B cell (primary cell): ENCODE measurements at regions not wholly inside any gene's neighbourhood (a gene's known extent, or its start where the extent isn't known, plus 50 kb on each side); places are given as distances from the start of the nearest gene placed in this dataset.

ENCODE experiments used
- ATAC-seq: fragments of 200-7000 bp; cut with Tn5 transposase; one replicate; pipeline ENCODE4 v1.10.0; 2021; ENCODE audit warnings: low read depth, mild to moderate bottlenecking, moderate number of reproducible peaks, moderate library complexity
- CTCF ChIA-PET: fragments of 350-600 bp; sonication (Branson Sonifier 250); formaldehyde crosslinking; loops from one replicate; lab custom pipeline; 2021; ENCODE audit warnings: antibody characterized with exemption, inconsistent platforms; lab: Charles Lee
- POLR2A ChIA-PET: fragments of 350-600 bp; sonication (Branson Sonifier 250); formaldehyde crosslinking; loops from one replicate; lab custom pipeline; 2021; ENCODE audit warnings: antibody characterized with exemption; lab: Charles Lee
- DNase-seq: peaks from one replicate; pipeline ENCODE4 v3.0.0; 2013
- H2AFZ ChIP-seq: 2 replicates; pipeline ENCODE4 v1.6.1; 2012; ENCODE audit warnings: mild to moderate bottlenecking, low read depth, low read length; ENCODE audit not compliant: insufficient read depth, poor library complexity, severe bottlenecking
- H3K27ac ChIP-seq, 2 donors: 1 replicate in 1 of 2; 2 replicates in 1 of 2; pipeline ENCODE4 v1.5.1; 2012 to 2013; ENCODE audit warnings: low read length in 2 of 2, mild to moderate bottlenecking in 2 of 2, moderate library complexity in 1 of 2
- H3K27me3 ChIP-seq, 4 experiments: fragments of 200-600 bp in 1 of 4; sonication (generic) in 1 of 4; replicated peaks in 1 of 4; 1 replicate in 2 of 4; 2 replicates in 2 of 4; pipeline versions ENCODE4 v1.6.1 to v1.7.0; 2013 to 2016; ENCODE audit warnings: low read length in 3 of 4, mild to moderate bottlenecking in 2 of 4, mixed read lengths in 1 of 4, moderate library complexity in 1 of 4; ENCODE audit not compliant: insufficient read depth in 4 of 4, control insufficient read depth in 3 of 4; ENCODE audit errors: control extremely low read depth in 1 of 4
- H3K36me3 ChIP-seq, 2 experiments: replicated peaks in 1 of 2; 1 replicate in 1 of 2; 2 replicates in 1 of 2; pipeline versions ENCODE4 v1.6.1 to v1.7.1; 2013; ENCODE audit warnings: low read length in 1 of 2; ENCODE audit not compliant: insufficient read depth in 2 of 2, control insufficient read depth in 1 of 2; ENCODE audit errors: control extremely low read depth in 1 of 2, extremely low read depth in 1 of 2
- H3K4me1 ChIP-seq, 2 donors: fragments of 200-600 bp in 1 of 2; sonication (generic) in 1 of 2; 1 replicate in 1 of 2; 2 replicates in 1 of 2; pipeline versions ENCODE4 v1.5.1 to v1.6.1; 2013 to 2017; ENCODE audit warnings: low read length in 2 of 2; ENCODE audit not compliant: control insufficient read depth in 2 of 2, insufficient read depth in 2 of 2
- H3K4me2 ChIP-seq: replicated peaks from 2 replicates; pipeline ENCODE3; 2012; ENCODE audit warnings: mild to moderate bottlenecking, low read depth, low read length; ENCODE audit not compliant: poor library complexity, severe bottlenecking
- H3K4me3 ChIP-seq, 5 experiments: fragments of 200-600 bp in 1 of 5; sonication (generic) in 1 of 5; 1 replicate in 3 of 5; 2 replicates in 2 of 5; pipeline versions ENCODE4 v1.5.1 to v1.7.0; 2011 to 2016; ENCODE audit warnings: low read length in 4 of 5, mild to moderate bottlenecking in 4 of 5, low read depth in 2 of 5, control low read depth in 1 of 5, moderate library complexity in 1 of 5; ENCODE audit not compliant: insufficient read depth in 1 of 5; ENCODE audit errors: control extremely low read depth in 1 of 5, extremely low read depth in 1 of 5
- H3K79me2 ChIP-seq: fragments of 200-600 bp; sonication (generic); one replicate; pipeline ENCODE4 v1.6.0; 2016; ENCODE audit warnings: low read length; ENCODE audit not compliant: control insufficient read depth, insufficient read depth
- H3K9ac ChIP-seq: fragments of 200-600 bp; sonication (generic); 2 replicates; pipeline ENCODE4 v1.6.1; 2017; ENCODE audit warnings: mild to moderate bottlenecking, low read length, moderate library complexity
- H3K9me3 ChIP-seq, 3 donors: one replicate each; pipeline versions ENCODE4 v1.6.1 to v1.7.1; 2013; ENCODE audit warnings: low read length in 2 of 3; ENCODE audit not compliant: control insufficient read depth in 2 of 3, insufficient read depth in 1 of 3; ENCODE audit errors: control extremely low read depth in 1 of 3
- H4K20me1 ChIP-seq: 2 replicates; pipeline ENCODE4 v1.6.0; 2012; ENCODE audit warnings: mild to moderate bottlenecking, low read length; ENCODE audit not compliant: insufficient read depth, control insufficient read depth, poor library complexity, severe bottlenecking
- H3K27ac Mint-ChIP-seq: one replicate; pipeline ENCODE4 v1.8.0; 2021; ENCODE audit warnings: mixed read lengths
- H3K27me3 Mint-ChIP-seq: one replicate; pipeline ENCODE4 v1.8.0; 2021; ENCODE audit warnings: mixed read lengths
- H3K4me1 Mint-ChIP-seq: one replicate; pipeline ENCODE4 v1.8.0; 2021; ENCODE audit warnings: mixed read lengths
- H3K4me3 Mint-ChIP-seq: one replicate; pipeline ENCODE4 v1.8.0; 2021; ENCODE audit warnings: mixed read lengths
- H3K9me3 Mint-ChIP-seq: one replicate; pipeline ENCODE4 v1.8.0; 2022; ENCODE audit warnings: mixed read lengths; ENCODE audit not compliant: insufficient read depth
- CTCF ChIP-seq: fragments of 200-600 bp; IDR thresholded peaks from one replicate; pipeline ENCODE4 v1.8.0; 2022; ENCODE audit warnings: antibody characterized with exemption, mild to moderate bottlenecking
- EZH2 ChIP-seq: IDR thresholded peaks from 2 replicates; pipeline ENCODE4 v1.6.1; 2012; ENCODE audit warnings: borderline replicate concordance, low read depth, mild to moderate bottlenecking, moderate library complexity, low read length; ENCODE audit not compliant: insufficient read depth, poor library complexity, severe bottlenecking
- WGBS: methylation state at CpG from one replicate; pipeline ENCODE4 v1.1.5; 2013; ENCODE audit warnings: missing lambda C conversion rate; ENCODE audit not compliant: insufficient coverage; 5-methylcytosine and 5-hydroxymethylcytosine counted together
- intact Hi-C: fragments of 100-400 bp; cut with micrococcal nuclease; formaldehyde crosslinking; loops from one replicate; pipeline ENCODE4 v1.10.0; 2022

- peaks cover 7% of the 10 kb centered on the region for H3K27me3 Mint-ChIP-seq
- H4K20me1 ChIP-seq = no peaks in the 10 kb centered on the region
- WGBS = 92% methylated on average over 3 of the region's 5 CpGs
- no peak for ATAC-seq
- H2AFZ ChIP-seq = no peak overlapping the region
- ChIA-PET CTCF (no interaction called here), POLR2A (no interaction called here)
- H3K27ac ChIP-seq = no peak overlapping the region
- no peak overlapping the region for H3K27ac Mint-ChIP-seq
- no peak overlapping the region for H3K4me2 ChIP-seq
- no peaks in the 10 kb centered on the region for H3K36me3 ChIP-seq
- intact Hi-C loops = no loop called here
- peaks cover 11% of the 10 kb centered on the region for H3K9me3 Mint-ChIP-seq
- no peak overlapping the region for H3K4me3 Mint-ChIP-seq
- H3K79me2 ChIP-seq = no peaks in the 10 kb centered on the region
- peaks cover 0 to 17% (median 3%) of the 10 kb centered on the region in 3 donors for H3K9me3 ChIP-seq
- no peaks in the 10 kb centered on the region for H3K4me1 Mint-ChIP-seq
- no peaks in the 10 kb centered on the region for H3K4me1 ChIP-seq
- no peak overlapping the region for H3K4me3 ChIP-seq
- no peak overlapping the region for H3K9ac ChIP-seq
- peaks cover 0 to 6% (median 1%) of the 10 kb centered on the region in 4 experiments for H3K27me3 ChIP-seq
- no peak for DNase-seq
- no peak for TF ChIP-seq CTCF
- TF ChIP-seq EZH2 = no peak
Measured at GRCh38 chr14:101481557-101481956, 79.7 kb upstream of the DIO3 start.

GRCh38 chr14:101482066-101482465 is 79.2 kb upstream of the DIO3 start:
- intact Hi-C loops = no loop called here
- Mint-ChIP-seq H3K9me3 (peaks cover 11% of the 10 kb centered on the region), H3K4me3 (no peak overlapping the region), H3K27me3 (peaks cover 7% of the 10 kb centered on the region), H3K27ac (no peak overlapping the region), H3K4me1 (no peaks in the 10 kb centered on the region)
- no peak for TF ChIP-seq EZH2
- no peak for TF ChIP-seq CTCF
- ATAC-seq = no peak
- 100% methylated on average over 3 of the region's 4 CpGs for WGBS
- H3K4me2 ChIP-seq = no peak overlapping the region
- no peak for DNase-seq
- peaks cover 0 to 6% (median 1%) of the 10 kb centered on the region in 4 experiments for H3K27me3 ChIP-seq
- no peaks in the 10 kb centered on the region for H3K36me3 ChIP-seq
- ChIA-PET CTCF (no interaction called here), POLR2A (no interaction called here)
- no peaks in the 10 kb centered on the region for H4K20me1 ChIP-seq
- H3K79me2 ChIP-seq = no peaks in the 10 kb centered on the region
- no peak overlapping the region for H3K4me3 ChIP-seq
- H3K9me3 ChIP-seq = peaks cover 0 to 16% (median 8%) of the 10 kb centered on the region in 3 donors
- no peak overlapping the region for H2AFZ ChIP-seq
- H3K9ac ChIP-seq = no peak overlapping the region
- H3K4me1 ChIP-seq = no peaks in the 10 kb centered on the region
- no peak overlapping the region for H3K27ac ChIP-seq
